H4 (cell line): ENCODE measurements at regions not wholly inside any gene's neighbourhood (a gene's known extent, or its start where the extent isn't known, plus 50 kb on each side); places are given as distances from the start of the nearest gene placed in this dataset.

ENCODE experiments used
- DNase-seq: peaks from one replicate; pipeline ENCODE4 v3.0.0-alpha.2; 2015; ENCODE audit warnings: low spot score

GRCh38 chr18:29084120-29084519, 907.2 kb upstream of the CDH2 start:
- DNase-seq = no peak

GRCh38 chr18:29083545-29083944, 906.6 kb upstream of the CDH2 start:
- no peak for DNase-seq

GRCh38 chr18:29080946-29081345, 904.0 kb upstream of the CDH2 start:
- DNase-seq = no peak

GRCh38 chr18:29078273-29078672, 901.3 kb upstream of the CDH2 start:
- DNase-seq = no peak

GRCh38 chr18:29077344-29077743, 900.4 kb upstream of the CDH2 start:
- no peak for DNase-seq

GRCh38 chr18:29076645-29077044, 899.7 kb upstream of the CDH2 start:
- DNase-seq = no peak

GRCh38 chr18:29074147-29074546, 897.2 kb upstream of the CDH2 start:
- no peak for DNase-seq

- no peak for DNase-seq
Observed at GRCh38 chr18:29071869-29072268, 894.9 kb upstream of the CDH2 start.

GRCh38 chr18:29063346-29063745, 886.4 kb upstream of the CDH2 start:
- DNase-seq = no peak

GRCh38 chr18:29062921-29063320, 886.0 kb upstream of the CDH2 start:
- no peak for DNase-seq

- DNase-seq = no peak
Observed at GRCh38 chr18:29060349-29060748, 883.4 kb upstream of the CDH2 start.

GRCh38 chr18:29057703-29058102, 880.8 kb upstream of the CDH2 start:
- no peak for DNase-seq

GRCh38 chr18:29056800-29057199, 879.9 kb upstream of the CDH2 start:
- no peak for DNase-seq

GRCh38 chr18:29041976-29042375, 865.0 kb upstream of the CDH2 start:
- no peak for DNase-seq

GRCh38 chr18:29034113-29034856, 857.4 kb upstream of the CDH2 start:
- no peak for DNase-seq

- no peak for DNase-seq
Observed at GRCh38 chr18:29028560-29028959, 851.6 kb upstream of the CDH2 start.

GRCh38 chr18:29018976-29019375, 842.0 kb upstream of the CDH2 start:
- no peak for DNase-seq

- no peak for DNase-seq
Observed at GRCh38 chr18:29012883-29013465, 836.0 kb upstream of the CDH2 start.

GRCh38 chr18:29012364-29012763, 835.4 kb upstream of the CDH2 start:
- no peak for DNase-seq

- no peak for DNase-seq
Observed at GRCh38 chr18:29009250-29009803, 832.4 kb upstream of the CDH2 start.

- DNase-seq = no peak
Observed at GRCh38 chr18:29008809-29009208, 831.9 kb upstream of the CDH2 start.

GRCh38 chr18:29007986-29008654, 831.2 kb upstream of the CDH2 start:
- no peak for DNase-seq

- no peak for DNase-seq
Observed at GRCh38 chr18:29004921-29005320, 828.0 kb upstream of the CDH2 start.
